ENCODE measurements at regions not wholly inside any gene's neighbourhood (a gene's known extent, or its start where the extent isn't known, plus 50 kb on each side); places are given as distances from the start of the nearest gene placed in this dataset.
"Not testable (repeated sequence)": the region's sequence is repeated elsewhere in the genome, so short reads cannot be mapped to it uniquely, and the experiment has no call there.

- peaks cover 11 to 20% (median 14%) of the 10 kb centered on the region in 3 donors for H3K27me3 Mint-ChIP-seq
- ATAC-seq (ENCODE audit: low read depth in 2 of 2) (no peak), DNase-seq (no peak)
- H3K4me3 Mint-ChIP-seq, result no peak overlapping the region
- H3K36me3 Mint-ChIP-seq, result no peaks in the 10 kb centered on the region
- H3K4me1 Mint-ChIP-seq, result peaks cover 56 to 60% (median 56%) of the 10 kb centered on the region in 3 donors
- peak overlapping the region in 2 of 6 donors; percentile 41 to 63 for H3K27ac Mint-ChIP-seq
- no peaks in the 10 kb centered on the region for H3K9me3 Mint-ChIP-seq
Observed at GRCh38 chr22:22818202-22818538, 69.4 kb upstream of the IGLL5 start.

- DNase-seq (no peak), ATAC-seq (ENCODE audit: low read depth in 2 of 2) (peak; percentile 22 to 29)
- Mint-ChIP-seq H3K4me1 (peaks cover 59 to 69% (median 64%) of the 10 kb centered on the region in 3 donors), H3K27ac (peak overlapping the region in 2 of 6 donors; percentile 7 to 63), H3K9me3 (no peaks in the 10 kb centered on the region), H3K27me3 (peaks cover 11 to 20% (median 14%) of the 10 kb centered on the region in 3 donors), H3K4me3 (peak overlapping the region in 4 of 8 donors; percentile 11 to 47 (median 36)), H3K36me3 (no peaks in the 10 kb centered on the region)
Observed at GRCh38 chr22:22818861-22819855, 68.5 kb upstream of the IGLL5 start.

- Mint-ChIP-seq H3K27me3 (peaks cover 7 to 20% (median 14%) of the 10 kb centered on the region in 3 donors), H3K9me3 (no peaks in the 10 kb centered on the region), H3K4me3 (peak overlapping the region in 4 of 8 donors; percentile 16 to 42 (median 28)), H3K4me1 (peaks cover 59 to 70% (median 66%) of the 10 kb centered on the region in 3 donors), H3K36me3 (no peaks in the 10 kb centered on the region), H3K27ac (peak overlapping the region in 1 of 6 donors; percentile 42)
- DNase-seq (no peak), ATAC-seq (ENCODE audit: low read depth in 2 of 2) (no peak)
Observed at GRCh38 chr22:22820076-22820475, 67.5 kb upstream of the IGLL5 start.

- Mint-ChIP-seq H3K27ac (peak overlapping the region in 1 of 6 donors; percentile 61), H3K4me3 (peak overlapping the region in 5 of 8 donors; percentile 16 to 42 (median 37))
- DNase-seq, result no peak
Observed at GRCh38 chr22:22820626-22821025, 67.0 kb upstream of the IGLL5 start.

GRCh38 chr22:22821340-22821739, 66.3 kb upstream of the IGLL5 start:
- H3K27ac Mint-ChIP-seq, result peak overlapping the region in 3 of 6 donors; percentile 61 to 72 (median 63)
- peaks cover 7 to 11% (median 8%) of the 10 kb centered on the region in 3 donors for H3K27me3 Mint-ChIP-seq
- H3K36me3 Mint-ChIP-seq, result no peaks in the 10 kb centered on the region
- peaks cover 52 to 68% (median 60%) of the 10 kb centered on the region in 3 donors for H3K4me1 Mint-ChIP-seq
- peak overlapping the region in 4 of 8 donors; percentile 1 to 63 (median 22) for H3K4me3 Mint-ChIP-seq
- ATAC-seq (ENCODE audit: low read depth in 2 of 2) (no peak), DNase-seq (no peak)
- no peaks in the 10 kb centered on the region for H3K9me3 Mint-ChIP-seq

More at GRCh38 chr22:22820626-22821025, 67.0 kb upstream of the IGLL5 start:
- Mint-ChIP-seq H3K9me3 (no peaks in the 10 kb centered on the region), H3K36me3 (no peaks in the 10 kb centered on the region), H3K27me3 (peaks cover 7 to 16% (median 13%) of the 10 kb centered on the region in 3 donors), H3K4me1 (peaks cover 58 to 73% (median 67%) of the 10 kb centered on the region in 3 donors)
- ATAC-seq (ENCODE audit: low read depth in 2 of 2), result no peak

- Mint-ChIP-seq H3K4me3 (peak overlapping the region in 6 of 8 donors; percentile 59 to 83 (median 72)), H3K4me1 (peaks cover 52 to 68% (median 59%) of the 10 kb centered on the region in 3 donors), H3K27me3 (peaks cover 0 to 11% (median 4%) of the 10 kb centered on the region in 3 donors), H3K9me3 (no peaks in the 10 kb centered on the region), H3K27ac (peak overlapping the region in 5 of 6 donors; percentile 36 to 85 (median 81)), H3K36me3 (no peaks in the 10 kb centered on the region)
- ATAC-seq (ENCODE audit: low read depth in 2 of 2) (no peak), DNase-seq (no peak)
Observed at GRCh38 chr22:22822106-22822505, 65.5 kb upstream of the IGLL5 start.

- Mint-ChIP-seq H3K27ac (peak overlapping the region in 5 of 6 donors; percentile 36 to 85 (median 81)), H3K4me3 (peak overlapping the region in 6 of 8 donors; percentile 59 to 83 (median 72)), H3K4me1 (peaks cover 52 to 68% (median 59%) of the 10 kb centered on the region in 3 donors)
- peak; percentile 50 for DNase-seq
- peak; percentile 88 to 90 for ATAC-seq (ENCODE audit: low read depth in 2 of 2)
- H3K9me3 Mint-ChIP-seq, H3K27me3 Mint-ChIP-seq, H3K36me3 Mint-ChIP-seq: not testable (repeated sequence)
Observed at GRCh38 chr22:22822553-22822952, 65.1 kb upstream of the IGLL5 start.

GRCh38 chr22:22823131-22823810, 64.3 kb upstream of the IGLL5 start:
- DNase-seq, result peak; percentile 31
- peak; percentile 68 to 77 for ATAC-seq (ENCODE audit: low read depth in 2 of 2)
- Mint-ChIP-seq H3K27ac (peak overlapping the region in 4 of 6 donors; percentile 66 to 84 (median 78)), H3K27me3 (peaks cover 0 to 2% (median 0%) of the 10 kb centered on the region in 3 donors), H3K4me3 (peak overlapping the region in 6 of 8 donors; percentile 59 to 83 (median 72)), H3K9me3 (no peaks in the 10 kb centered on the region), H3K36me3 (no peaks in the 10 kb centered on the region), H3K4me1 (peaks cover 46 to 62% (median 59%) of the 10 kb centered on the region in 3 donors)

- H3K4me1 Mint-ChIP-seq, result peaks cover 33 to 49% (median 48%) of the 10 kb centered on the region in 3 donors
- H3K4me3 Mint-ChIP-seq, result no peak overlapping the region
- no peaks in the 10 kb centered on the region for H3K36me3 Mint-ChIP-seq
- H3K27ac Mint-ChIP-seq, result peak overlapping the region in 2 of 6 donors; percentile 37 to 60
- H3K27me3 Mint-ChIP-seq, result no peaks in the 10 kb centered on the region
- DNase-seq (no peak), ATAC-seq (ENCODE audit: low read depth in 2 of 2) (no peak)
- H3K9me3 Mint-ChIP-seq, result no peaks in the 10 kb centered on the region
Observed at GRCh38 chr22:22824340-22825212, 63.0 kb upstream of the IGLL5 start.

GRCh38 chr22:22825213-22825593, 62.4 kb upstream of the IGLL5 start:
- H3K36me3 Mint-ChIP-seq, result no peaks in the 10 kb centered on the region
- H3K27ac Mint-ChIP-seq, result peak overlapping the region in 1 of 6 donors; percentile 37
- H3K9me3 Mint-ChIP-seq, result no peaks in the 10 kb centered on the region
- no peaks in the 10 kb centered on the region for H3K27me3 Mint-ChIP-seq
- no peak overlapping the region for H3K4me3 Mint-ChIP-seq
- H3K4me1 Mint-ChIP-seq, result peaks cover 29 to 43% (median 42%) of the 10 kb centered on the region in 3 donors
- ATAC-seq (ENCODE audit: low read depth in 2 of 2) (no peak), DNase-seq (no peak)

GRCh38 chr22:22827187-22827939, 60.3 kb upstream of the IGLL5 start:
- ATAC-seq (ENCODE audit: low read depth in 2 of 2), result no peak
- Mint-ChIP-seq H3K36me3 (peaks cover 0 to 7% of the 10 kb centered on the region in 2 donors), H3K4me3 (no peak overlapping the region), H3K27me3 (no peaks in the 10 kb centered on the region), H3K9me3 (peaks cover 0 to 13% (median 8%) of the 10 kb centered on the region in 7 donors), H3K4me1 (peaks cover 11 to 23% (median 21%) of the 10 kb centered on the region in 3 donors), H3K27ac (no peak overlapping the region)
- DNase-seq, result no peak

GRCh38 chr22:22830193-22830592, 57.4 kb upstream of the IGLL5 start:
- Mint-ChIP-seq H3K27me3 (peaks cover 0 to 13% (median 2%) of the 10 kb centered on the region in 3 donors), H3K4me3 (no peak overlapping the region), H3K27ac (no peak overlapping the region), H3K9me3 (peaks cover 0 to 13% (median 8%) of the 10 kb centered on the region in 7 donors), H3K4me1 (peaks cover 0 to 4% (median under 1%) of the 10 kb centered on the region in 3 donors), H3K36me3 (peaks cover 0 to 7% of the 10 kb centered on the region in 2 donors)
- no peak for DNase-seq
- ATAC-seq (ENCODE audit: low read depth in 2 of 2), result no peak

All from naive B cell (primary cell).